GM23338 (cell line): ENCODE measurements at regions not wholly inside any gene's neighbourhood (a gene's known extent, or its start where the extent isn't known, plus 50 kb on each side); places are given as distances from the start of the nearest gene placed in this dataset.

Experiments used
- ATAC-seq: fragments of 200-7000 bp; cut with Tn5 transposase; 3 replicates; pipeline ENCODE4 v1.9.1; 2020
- DNase-seq: peaks from one replicate; pipeline ENCODE4 v3.0.0-alpha.2; 2015; ENCODE audit warnings: low spot score
- H2AFZ ChIP-seq: fragments of 200-600 bp; sonication (generic); 2 replicates; pipeline ENCODE4 v1.8.0; 2016; ENCODE audit warnings: antibody characterized with exemption, mild to moderate bottlenecking, moderate library complexity
- H3F3A ChIP-seq: fragments of 200-600 bp; sonication (generic); replicated peaks from 2 replicates; pipeline ENCODE4 v1.8.0; 2017; ENCODE audit warnings: antibody characterized with exemption, mixed run types, low read depth
- H3K27ac ChIP-seq: fragments of 200-600 bp; sonication (generic); 2 replicates; pipeline ENCODE4 v1.6.1; 2016; ENCODE audit warnings: low read depth
- H3K27me3 ChIP-seq: fragments of 200-600 bp; sonication (generic); 2 replicates; pipeline ENCODE4 v1.8.0; 2016; ENCODE audit warnings: mild to moderate bottlenecking, mixed run types, moderate library complexity; ENCODE audit not compliant: insufficient read depth
- H3K36me3 ChIP-seq: fragments of 200-600 bp; sonication (generic); 2 replicates; pipeline ENCODE4 v1.8.0; 2016; ENCODE audit warnings: mild to moderate bottlenecking; ENCODE audit not compliant: insufficient read depth
- H3K4me1 ChIP-seq: fragments of 200-600 bp; sonication (generic); 2 replicates; pipeline ENCODE4 v1.8.0; 2016; ENCODE audit warnings: mild to moderate bottlenecking, moderate library complexity; ENCODE audit not compliant: insufficient read depth
- H3K4me2 ChIP-seq: fragments of 200-600 bp; sonication (generic); 2 replicates; pipeline ENCODE4 v1.7.1; 2017; ENCODE audit warnings: mixed run types
- H3K4me3 ChIP-seq: fragments of 200-600 bp; sonication (generic); 2 replicates; pipeline ENCODE4 v1.6.1; 2016; ENCODE audit warnings: mixed run types
- H3K79me2 ChIP-seq: fragments of 200-600 bp; sonication (generic); replicated peaks from 2 replicates; pipeline ENCODE4 v1.8.0; 2017; ENCODE audit warnings: mild to moderate bottlenecking; ENCODE audit not compliant: insufficient read depth
- H3K9me2 ChIP-seq: fragments of 200-600 bp; sonication (generic); 2 replicates; pipeline ENCODE4 v1.8.0; 2017; ENCODE audit not compliant: insufficient read depth
- H4K20me1 ChIP-seq: fragments of 200-600 bp; sonication (generic); replicated peaks from 2 replicates; pipeline ENCODE4 v1.8.0; 2017; ENCODE audit warnings: mild to moderate bottlenecking; ENCODE audit not compliant: insufficient read depth
- H3K27ac Mint-ChIP-seq: 2 replicates; pipeline ENCODE4 v1.8.0; 2020; ENCODE audit warnings: inconsistent platforms, mild to moderate bottlenecking, moderate library complexity, mixed read lengths
- H3K27me3 Mint-ChIP-seq: 3 replicates; pipeline ENCODE4 v1.8.0; 2022; ENCODE audit warnings: low read depth, mild to moderate bottlenecking, moderate library complexity, mixed read lengths, inconsistent platforms; ENCODE audit not compliant: insufficient read depth, poor library complexity
- H3K36me3 Mint-ChIP-seq: 3 replicates; pipeline ENCODE4 v1.8.0; 2021; ENCODE audit warnings: low read depth, mild to moderate bottlenecking, inconsistent platforms, moderate library complexity, mixed read lengths
- H3K4me1 Mint-ChIP-seq: 3 replicates; pipeline ENCODE4 v1.8.0; 2020; ENCODE audit warnings: mild to moderate bottlenecking, inconsistent platforms, mixed read lengths
- H3K4me3 Mint-ChIP-seq: 3 replicates; pipeline ENCODE4 v1.8.0; 2021; ENCODE audit warnings: moderate library complexity, mild to moderate bottlenecking, inconsistent platforms, mixed read lengths
- H3K9me3 Mint-ChIP-seq: 3 replicates; pipeline ENCODE4 v1.8.0; 2020; ENCODE audit warnings: moderate library complexity, mild to moderate bottlenecking, inconsistent platforms, mixed read lengths
- EZH2 ChIP-seq: fragments of 200-600 bp; sonication (generic); IDR thresholded peaks from one replicate; pipeline ENCODE4 v1.8.0; 2017; ENCODE audit warnings: antibody characterized with exemption, mild to moderate bottlenecking, low read depth; ENCODE audit not compliant: unreplicated experiment
- NANOG ChIP-seq: IDR thresholded peaks from 2 replicates; pipeline ENCODE4 v1.6.1; 2016; ENCODE audit warnings: antibody characterized with exemption, borderline replicate concordance
- POLR2AphosphoS5 ChIP-seq: IDR thresholded peaks from 2 replicates; pipeline ENCODE4 v1.6.1; 2016; ENCODE audit warnings: antibody characterized with exemption, low read depth
- ZNF114 ChIP-seq: fragments of 250-450 bp; sonication (Bioruptor Pico); IDR thresholded peaks from 2 replicates; pipeline ENCODE4 v1.5.0; 2020; ENCODE audit warnings: mild to moderate bottlenecking, moderate library complexity
- ZNF331 ChIP-seq: fragments of 250-450 bp; sonication (Bioruptor Pico); IDR thresholded peaks from 2 replicates; pipeline ENCODE4 v1.5.0; 2020; ENCODE audit warnings: low read depth, mild to moderate bottlenecking, moderate library complexity
- TF ChIP-seq, protein P1 (sequence below): fragments of 250-450 bp; sonication (Bioruptor Pico); IDR thresholded peaks from 2 replicates; pipeline ENCODE4 v1.5.0; 2020; ENCODE audit warnings: mild to moderate bottlenecking, moderate library complexity
- TF ChIP-seq, protein P2 (sequence below): IDR thresholded peaks from one replicate; pipeline ENCODE4 v1.6.1; 2018; ENCODE audit warnings: antibody characterized with exemption; ENCODE audit not compliant: unreplicated experiment

DNA sequence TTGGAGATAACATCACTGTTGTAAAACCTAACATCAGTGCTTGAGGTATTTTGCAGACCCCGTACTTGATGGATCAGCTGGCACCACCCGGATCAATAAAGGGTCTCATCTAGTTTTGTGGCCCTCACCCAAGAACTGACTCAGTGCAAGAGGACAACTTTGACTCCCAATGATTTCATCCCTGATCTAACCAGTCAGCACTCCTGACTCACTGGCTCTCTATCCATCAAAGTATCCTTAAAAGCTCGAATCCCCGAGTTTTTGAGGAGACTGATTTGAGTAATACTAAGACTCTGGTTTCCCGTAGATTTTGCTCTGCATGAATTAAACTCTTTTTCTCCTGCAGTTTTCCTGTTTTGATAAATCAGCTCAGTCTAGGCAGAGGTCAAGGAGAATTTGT, 2498.1 kb downstream of the PCDH7 start:
- Histone ChIP-seq H3K4me1 (peaks cover 14% of the 10 kb centered on the region), H3K9me2 (peaks cover 7% of the 10 kb centered on the region), H3K27me3 (no peaks in the 10 kb centered on the region), H3K4me2 (no peak overlapping the region), H3F3A (no peaks in the 10 kb centered on the region), H3K36me3 (0 out of 2 replicates have a peak, but pooled peaks cover 4% of the 10 kb centered on the region), H3K79me2 (no peaks in the 10 kb centered on the region), H2AFZ (no peak overlapping the region), H3K4me3 (no peak overlapping the region), H3K27ac (no peak overlapping the region), H4K20me1 (no peaks in the 10 kb centered on the region)
- Mint-ChIP-seq H3K9me3 (no peaks in the 10 kb centered on the region), H3K4me3 (no peak overlapping the region), H3K4me1 (peaks cover 7% of the 10 kb centered on the region), H3K27me3 (peaks cover 1% of the 10 kb centered on the region), H3K36me3 (no peaks in the 10 kb centered on the region), H3K27ac (no peak overlapping the region)
- DNase-seq: no peak
- ATAC-seq: no peak
- TF ChIP-seq EZH2: no peak
- no peak for TF ChIP-seq NANOG

DNA sequence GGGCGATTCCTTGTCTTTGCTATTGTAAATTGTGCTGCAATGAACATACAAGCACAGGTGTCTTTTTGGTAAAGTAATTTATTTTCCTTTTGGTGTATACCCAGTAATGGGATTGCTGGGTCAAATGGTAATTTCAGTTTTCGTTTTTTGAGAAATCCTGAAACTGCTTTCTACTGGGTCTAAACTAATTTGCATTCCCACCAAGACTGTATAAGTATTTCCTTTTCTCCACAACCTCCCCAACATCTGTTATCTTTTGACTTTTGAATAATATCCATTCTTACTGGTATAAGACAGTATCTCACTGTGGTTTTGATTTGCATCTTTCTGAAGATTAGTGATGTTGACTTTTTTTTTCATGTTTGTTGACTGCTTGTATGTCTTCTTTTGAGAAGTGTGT, 2506.0 kb downstream of the PCDH7 start:
- Histone ChIP-seq H3K27me3 (no peaks in the 10 kb centered on the region), H3K79me2 (no peaks in the 10 kb centered on the region), H3K4me1 (no peaks in the 10 kb centered on the region), H4K20me1 (no peaks in the 10 kb centered on the region), H3K36me3 (no peaks in the 10 kb centered on the region), H3K4me3 (no peak overlapping the region), H3K4me2 (no peak overlapping the region), H3F3A (no peaks in the 10 kb centered on the region), H3K9me2 (peaks cover 7% of the 10 kb centered on the region; the same call in 1 of the 2 replicates), H2AFZ (no peak overlapping the region), H3K27ac (no peak overlapping the region)
- Mint-ChIP-seq H3K27me3 (no peaks in the 10 kb centered on the region), H3K36me3 (peaks cover 4% of the 10 kb centered on the region; the same call in 2 of the 3 replicates), H3K4me1 (no peaks in the 10 kb centered on the region), H3K27ac (no peak overlapping the region), H3K9me3 (peaks cover 9% of the 10 kb centered on the region; the same call in 2 of the 3 replicates), H3K4me3 (no peak overlapping the region)
- DNase-seq: no peak
- TF ChIP-seq, protein P1, sequence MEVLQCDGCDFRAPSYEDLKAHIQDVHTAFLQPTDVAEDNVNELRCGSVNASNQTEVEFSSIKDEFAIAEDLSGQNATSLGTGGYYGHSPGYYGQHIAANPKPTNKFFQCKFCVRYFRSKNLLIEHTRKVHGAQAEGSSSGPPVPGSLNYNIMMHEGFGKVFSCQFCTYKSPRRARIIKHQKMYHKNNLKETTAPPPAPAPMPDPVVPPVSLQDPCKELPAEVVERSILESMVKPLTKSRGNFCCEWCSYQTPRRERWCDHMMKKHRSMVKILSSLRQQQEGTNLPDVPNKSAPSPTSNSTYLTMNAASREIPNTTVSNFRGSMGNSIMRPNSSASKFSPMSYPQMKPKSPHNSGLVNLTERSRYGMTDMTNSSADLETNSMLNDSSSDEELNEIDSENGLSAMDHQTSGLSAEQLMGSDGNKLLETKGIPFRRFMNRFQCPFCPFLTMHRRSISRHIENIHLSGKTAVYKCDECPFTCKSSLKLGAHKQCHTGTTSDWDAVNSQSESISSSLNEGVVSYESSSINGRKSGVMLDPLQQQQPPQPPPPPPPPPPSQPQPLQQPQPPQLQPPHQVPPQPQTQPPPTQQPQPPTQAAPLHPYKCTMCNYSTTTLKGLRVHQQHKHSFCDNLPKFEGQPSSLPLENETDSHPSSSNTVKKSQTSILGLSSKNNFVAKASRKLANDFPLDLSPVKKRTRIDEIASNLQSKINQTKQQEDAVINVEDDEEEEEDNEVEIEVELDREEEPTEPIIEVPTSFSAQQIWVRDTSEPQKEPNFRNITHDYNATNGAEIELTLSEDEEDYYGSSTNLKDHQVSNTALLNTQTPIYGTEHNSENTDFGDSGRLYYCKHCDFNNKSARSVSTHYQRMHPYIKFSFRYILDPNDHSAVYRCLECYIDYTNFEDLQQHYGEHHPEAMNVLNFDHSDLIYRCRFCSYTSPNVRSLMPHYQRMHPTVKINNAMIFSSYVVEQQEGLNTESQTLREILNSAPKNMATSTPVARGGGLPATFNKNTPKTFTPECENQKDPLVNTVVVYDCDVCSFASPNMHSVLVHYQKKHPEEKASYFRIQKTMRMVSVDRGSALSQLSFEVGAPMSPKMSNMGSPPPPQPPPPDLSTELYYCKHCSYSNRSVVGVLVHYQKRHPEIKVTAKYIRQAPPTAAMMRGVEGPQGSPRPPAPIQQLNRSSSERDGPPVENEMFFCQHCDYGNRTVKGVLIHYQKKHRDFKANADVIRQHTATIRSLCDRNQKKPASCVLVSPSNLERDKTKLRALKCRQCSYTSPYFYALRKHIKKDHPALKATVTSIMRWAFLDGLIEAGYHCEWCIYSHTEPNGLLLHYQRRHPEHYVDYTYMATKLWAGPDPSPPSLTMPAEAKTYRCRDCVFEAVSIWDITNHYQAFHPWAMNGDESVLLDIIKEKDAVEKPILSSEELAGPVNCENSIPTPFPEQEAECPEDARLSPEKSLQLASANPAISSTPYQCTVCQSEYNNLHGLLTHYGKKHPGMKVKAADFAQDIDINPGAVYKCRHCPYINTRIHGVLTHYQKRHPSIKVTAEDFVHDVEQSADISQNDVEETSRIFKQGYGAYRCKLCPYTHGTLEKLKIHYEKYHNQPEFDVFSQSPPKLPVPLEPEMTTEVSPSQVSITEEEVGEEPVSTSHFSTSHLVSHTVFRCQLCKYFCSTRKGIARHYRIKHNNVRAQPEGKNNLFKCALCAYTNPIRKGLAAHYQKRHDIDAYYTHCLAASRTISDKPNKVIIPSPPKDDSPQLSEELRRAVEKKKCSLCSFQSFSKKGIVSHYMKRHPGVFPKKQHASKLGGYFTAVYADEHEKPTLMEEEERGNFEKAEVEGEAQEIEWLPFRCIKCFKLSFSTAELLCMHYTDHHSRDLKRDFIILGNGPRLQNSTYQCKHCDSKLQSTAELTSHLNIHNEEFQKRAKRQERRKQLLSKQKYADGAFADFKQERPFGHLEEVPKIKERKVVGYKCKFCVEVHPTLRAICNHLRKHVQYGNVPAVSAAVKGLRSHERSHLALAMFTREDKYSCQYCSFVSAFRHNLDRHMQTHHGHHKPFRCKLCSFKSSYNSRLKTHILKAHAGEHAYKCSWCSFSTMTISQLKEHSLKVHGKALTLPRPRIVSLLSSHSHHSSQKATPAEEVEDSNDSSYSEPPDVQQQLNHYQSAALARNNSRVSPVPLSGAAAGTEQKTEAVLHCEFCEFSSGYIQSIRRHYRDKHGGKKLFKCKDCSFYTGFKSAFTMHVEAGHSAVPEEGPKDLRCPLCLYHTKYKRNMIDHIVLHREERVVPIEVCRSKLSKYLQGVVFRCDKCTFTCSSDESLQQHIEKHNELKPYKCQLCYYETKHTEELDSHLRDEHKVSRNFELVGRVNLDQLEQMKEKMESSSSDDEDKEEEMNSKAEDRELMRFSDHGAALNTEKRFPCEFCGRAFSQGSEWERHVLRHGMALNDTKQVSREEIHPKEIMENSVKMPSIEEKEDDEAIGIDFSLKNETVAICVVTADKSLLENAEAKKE (CRISPR knock-in tag): no peak
- no peak for TF ChIP-seq POLR2AphosphoS5
- no peak for TF ChIP-seq ZNF114 (CRISPR knock-in tag)
- TF ChIP-seq, protein P2, sequence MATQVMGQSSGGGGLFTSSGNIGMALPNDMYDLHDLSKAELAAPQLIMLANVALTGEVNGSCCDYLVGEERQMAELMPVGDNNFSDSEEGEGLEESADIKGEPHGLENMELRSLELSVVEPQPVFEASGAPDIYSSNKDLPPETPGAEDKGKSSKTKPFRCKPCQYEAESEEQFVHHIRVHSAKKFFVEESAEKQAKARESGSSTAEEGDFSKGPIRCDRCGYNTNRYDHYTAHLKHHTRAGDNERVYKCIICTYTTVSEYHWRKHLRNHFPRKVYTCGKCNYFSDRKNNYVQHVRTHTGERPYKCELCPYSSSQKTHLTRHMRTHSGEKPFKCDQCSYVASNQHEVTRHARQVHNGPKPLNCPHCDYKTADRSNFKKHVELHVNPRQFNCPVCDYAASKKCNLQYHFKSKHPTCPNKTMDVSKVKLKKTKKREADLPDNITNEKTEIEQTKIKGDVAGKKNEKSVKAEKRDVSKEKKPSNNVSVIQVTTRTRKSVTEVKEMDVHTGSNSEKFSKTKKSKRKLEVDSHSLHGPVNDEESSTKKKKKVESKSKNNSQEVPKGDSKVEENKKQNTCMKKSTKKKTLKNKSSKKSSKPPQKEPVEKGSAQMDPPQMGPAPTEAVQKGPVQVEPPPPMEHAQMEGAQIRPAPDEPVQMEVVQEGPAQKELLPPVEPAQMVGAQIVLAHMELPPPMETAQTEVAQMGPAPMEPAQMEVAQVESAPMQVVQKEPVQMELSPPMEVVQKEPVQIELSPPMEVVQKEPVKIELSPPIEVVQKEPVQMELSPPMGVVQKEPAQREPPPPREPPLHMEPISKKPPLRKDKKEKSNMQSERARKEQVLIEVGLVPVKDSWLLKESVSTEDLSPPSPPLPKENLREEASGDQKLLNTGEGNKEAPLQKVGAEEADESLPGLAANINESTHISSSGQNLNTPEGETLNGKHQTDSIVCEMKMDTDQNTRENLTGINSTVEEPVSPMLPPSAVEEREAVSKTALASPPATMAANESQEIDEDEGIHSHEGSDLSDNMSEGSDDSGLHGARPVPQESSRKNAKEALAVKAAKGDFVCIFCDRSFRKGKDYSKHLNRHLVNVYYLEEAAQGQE: no peak
- TF ChIP-seq ZNF331 (CRISPR knock-in tag): no peak
- ATAC-seq: no peak
